HG02840 (cell line): ENCODE measurements at regions not wholly inside any gene's neighbourhood (a gene's known extent, or its start where the extent isn't known, plus 50 kb on each side); places are given as distances from the start of the nearest gene placed in this dataset.
A peak's percentile ranks its signal among the peaks of the same experiment; 100 is the strongest.

Source experiments
- ATAC-seq: cut with Tn5 transposase; IDR thresholded peaks from one replicate; pipeline ENCODE4 v1.9.1; 2021; ENCODE audit warnings: mild to moderate bottlenecking, moderate library complexity, moderate number of reproducible peaks; ENCODE audit not compliant: unreplicated experiment, low FRiP score

GRCh38 chr4:171639540-171639939, 173.7 kb upstream of the GALNTL6 start:
- peak; percentile 95 for ATAC-seq

- no peak for ATAC-seq
These were observed 176.6 kb upstream of the GALNTL6 start for GRCh38 chr4:171636606-171637005.

- no peak for ATAC-seq
These were observed 183.5 kb upstream of the GALNTL6 start for GRCh38 chr4:171629737-171630136.

GRCh38 chr4:171629182-171629581, 184.0 kb upstream of the GALNTL6 start:
- peak; percentile 76 for ATAC-seq

GRCh38 chr4:171626554-171626953, 186.7 kb upstream of the GALNTL6 start:
- no peak for ATAC-seq

- ATAC-seq, result no peak
These were observed 190.5 kb upstream of the GALNTL6 start for GRCh38 chr4:171622729-171623128.

GRCh38 chr4:171621646-171622045, 191.6 kb upstream of the GALNTL6 start:
- no peak for ATAC-seq

- ATAC-seq, result no peak
These were observed 200.3 kb upstream of the GALNTL6 start for GRCh38 chr4:171612907-171613306.

GRCh38 chr4:171602638-171603355, 210.4 kb upstream of the GALNTL6 start:
- no peak for ATAC-seq

- ATAC-seq, result no peak
These were observed 212.1 kb upstream of the GALNTL6 start for GRCh38 chr4:171601091-171601490.

GRCh38 chr4:171599628-171600027, 213.6 kb upstream of the GALNTL6 start:
- ATAC-seq, result no peak

- no peak for ATAC-seq
These were observed 218.9 kb upstream of the GALNTL6 start for GRCh38 chr4:171594293-171594692.

GRCh38 chr4:171590716-171591115, 222.5 kb upstream of the GALNTL6 start:
- no peak for ATAC-seq

GRCh38 chr4:171588764-171589163, 224.4 kb upstream of the GALNTL6 start:
- no peak for ATAC-seq

GRCh38 chr4:171588051-171588545, 225.1 kb upstream of the GALNTL6 start:
- no peak for ATAC-seq

- no peak for ATAC-seq
These were observed 229.4 kb upstream of the GALNTL6 start for GRCh38 chr4:171583790-171584189.

GRCh38 chr4:171582961-171583581, 230.1 kb upstream of the GALNTL6 start:
- ATAC-seq, result no peak

- no peak for ATAC-seq
These were observed 240.0 kb upstream of the GALNTL6 start for GRCh38 chr4:171573181-171573580.

- no peak for ATAC-seq
These were observed 247.9 kb upstream of the GALNTL6 start for GRCh38 chr4:171565130-171565788.

- no peak for ATAC-seq
These were observed 251.8 kb upstream of the GALNTL6 start for GRCh38 chr4:171561419-171561818.

GRCh38 chr4:171553961-171554360, 259.2 kb upstream of the GALNTL6 start:
- ATAC-seq, result no peak
